ENCODE measurements at regions not wholly inside any gene's neighbourhood (a gene's known extent, or its start where the extent isn't known, plus 50 kb on each side); places are given as distances from the start of the nearest gene placed in this dataset.
A peak's percentile ranks its signal among the peaks of the same experiment; 100 is the strongest.

DNA sequence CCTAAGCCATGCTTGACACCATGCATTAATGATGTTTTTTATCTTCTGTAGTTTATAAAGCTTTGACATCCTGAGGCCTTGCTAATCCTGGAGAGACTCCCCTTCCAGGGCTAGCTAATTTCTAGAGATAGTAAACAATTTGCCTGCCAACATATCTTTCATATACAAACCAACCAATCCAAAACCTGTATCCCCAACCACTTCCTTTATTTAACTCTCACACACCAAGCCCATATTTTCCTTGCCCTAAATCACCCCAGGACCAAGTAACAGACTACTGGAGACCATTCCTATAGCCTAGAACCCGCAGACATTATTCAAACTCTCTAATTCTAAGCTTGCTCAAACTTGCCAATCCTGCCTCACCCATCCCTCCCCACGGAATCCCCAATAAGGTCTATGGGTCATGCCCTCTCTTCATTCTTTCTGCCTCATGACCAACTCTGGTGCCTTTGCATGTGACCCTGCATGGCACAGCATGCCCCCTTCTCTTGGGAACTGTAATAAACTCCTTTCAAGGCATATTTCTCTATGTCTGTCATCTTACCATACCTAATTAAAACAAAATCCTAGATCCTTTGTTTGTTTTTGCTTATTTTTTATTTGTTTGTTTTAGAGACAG is 116.6 kb upstream of the CACUL1 start:
- Histone ChIP-seq H3K9me3 (ENCODE audit: control insufficient read depth in 4 of 4, low read length in 3 of 4) (no peaks in the 10 kb centered on the region), H3K36me3 (ENCODE audit: control insufficient read depth in 4 of 4, insufficient read depth in 3 of 4, low read depth in 1 of 4, low read length in 3 of 4) (no peaks in the 10 kb centered on the region), H3K27me3 (ENCODE audit: control insufficient read depth in 4 of 4, insufficient read depth in 4 of 4, low read length in 3 of 4) (no peaks in the 10 kb centered on the region), H3K9ac (ENCODE audit: low read depth in 1 of 2, low read length in 2 of 2) (no peak overlapping the region), H3K4me1 (ENCODE audit: control insufficient read depth in 4 of 4, insufficient read depth in 4 of 4, low read length in 3 of 4) (peaks cover 0 to 10% (median 6%) of the 10 kb centered on the region in 4 donors), H3K4me3 (ENCODE audit: low read depth in 1 of 3, low read length in 3 of 3) (no peak overlapping the region), H3K27ac (ENCODE audit: low read depth in 1 of 2, low read length in 2 of 2) (peak overlapping the region in 1 of 2 donors; percentile 56)
- no peak for DNase-seq (ENCODE audit: low spot score)
- 86% methylated on average over 2 of the region's 2 CpGs for WGBS
- peak in 1 of 2 donors; percentile 1 for TF ChIP-seq RXRA (IDR thresholded peaks at IDR 0.05)
- TF ChIP-seq NR2F2 (IDR thresholded peaks at IDR 0.05) = no peak
- TF ChIP-seq GABPA (IDR thresholded peaks at IDR 0.05 in 1 of 2, conservative IDR thresholded peaks at IDR 0.05 in 1 of 2) = peak in 1 of 2 donors; percentile 4

DNA sequence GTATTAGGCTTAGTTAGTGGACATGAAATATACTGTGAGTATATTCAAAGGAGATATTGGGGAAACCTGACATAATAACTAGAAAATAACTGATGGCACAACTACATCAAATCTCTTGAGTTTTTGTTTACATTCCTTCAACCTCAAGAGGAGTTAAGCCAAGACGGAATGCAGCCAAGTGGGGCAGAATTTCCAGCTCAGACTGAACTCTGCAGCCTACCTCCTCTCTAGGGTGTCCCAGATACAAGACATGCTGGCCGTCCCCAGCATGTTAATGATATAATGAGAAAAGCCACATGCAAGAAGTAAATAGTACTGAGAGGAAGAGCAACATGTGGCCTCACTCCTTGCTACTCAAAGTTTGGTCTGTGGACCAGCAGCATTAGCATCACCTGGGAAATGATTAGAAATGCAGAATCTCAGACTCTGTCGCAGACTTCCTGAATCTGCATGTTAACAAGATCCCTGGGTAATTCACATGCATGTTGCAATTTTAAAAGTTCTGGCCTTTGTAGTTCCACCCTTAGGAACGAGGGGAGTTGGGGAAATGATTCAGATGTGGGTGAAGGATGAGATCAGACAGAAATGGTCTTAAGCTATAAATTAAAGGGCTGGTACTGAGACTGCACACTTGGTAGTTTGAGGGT is 118.4 kb upstream of the CACUL1 start:
- Histone ChIP-seq H3K27ac (ENCODE audit: low read depth in 1 of 2, low read length in 2 of 2) (no peak overlapping the region), H3K9ac (ENCODE audit: low read depth in 1 of 2, low read length in 2 of 2) (no peak overlapping the region), H3K4me1 (ENCODE audit: control insufficient read depth in 4 of 4, insufficient read depth in 4 of 4, low read length in 3 of 4) (peaks cover 0 to 10% (median 6%) of the 10 kb centered on the region in 4 donors), H3K4me3 (ENCODE audit: low read depth in 1 of 3, low read length in 3 of 3) (no peak overlapping the region), H3K36me3 (ENCODE audit: control insufficient read depth in 4 of 4, insufficient read depth in 3 of 4, low read depth in 1 of 4, low read length in 3 of 4) (no peaks in the 10 kb centered on the region), H3K27me3 (ENCODE audit: control insufficient read depth in 4 of 4, insufficient read depth in 4 of 4, low read length in 3 of 4) (no peaks in the 10 kb centered on the region), H3K9me3 (ENCODE audit: control insufficient read depth in 4 of 4, low read length in 3 of 4) (no peaks in the 10 kb centered on the region)
- no peak for TF ChIP-seq RAD21 (IDR thresholded peaks at IDR 0.05)
- TF ChIP-seq RXRA (IDR thresholded peaks at IDR 0.05) = no peak
- no peak for TF ChIP-seq GABPA (IDR thresholded peaks at IDR 0.05 in 1 of 2, conservative IDR thresholded peaks at IDR 0.05 in 1 of 2)
- TF ChIP-seq, protein P1, sequence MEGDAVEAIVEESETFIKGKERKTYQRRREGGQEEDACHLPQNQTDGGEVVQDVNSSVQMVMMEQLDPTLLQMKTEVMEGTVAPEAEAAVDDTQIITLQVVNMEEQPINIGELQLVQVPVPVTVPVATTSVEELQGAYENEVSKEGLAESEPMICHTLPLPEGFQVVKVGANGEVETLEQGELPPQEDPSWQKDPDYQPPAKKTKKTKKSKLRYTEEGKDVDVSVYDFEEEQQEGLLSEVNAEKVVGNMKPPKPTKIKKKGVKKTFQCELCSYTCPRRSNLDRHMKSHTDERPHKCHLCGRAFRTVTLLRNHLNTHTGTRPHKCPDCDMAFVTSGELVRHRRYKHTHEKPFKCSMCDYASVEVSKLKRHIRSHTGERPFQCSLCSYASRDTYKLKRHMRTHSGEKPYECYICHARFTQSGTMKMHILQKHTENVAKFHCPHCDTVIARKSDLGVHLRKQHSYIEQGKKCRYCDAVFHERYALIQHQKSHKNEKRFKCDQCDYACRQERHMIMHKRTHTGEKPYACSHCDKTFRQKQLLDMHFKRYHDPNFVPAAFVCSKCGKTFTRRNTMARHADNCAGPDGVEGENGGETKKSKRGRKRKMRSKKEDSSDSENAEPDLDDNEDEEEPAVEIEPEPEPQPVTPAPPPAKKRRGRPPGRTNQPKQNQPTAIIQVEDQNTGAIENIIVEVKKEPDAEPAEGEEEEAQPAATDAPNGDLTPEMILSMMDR (IDR thresholded peaks at IDR 0.05; ENCODE audit: low read depth, low read length, missing input control) = no peak
- no peak for TF ChIP-seq HNF4A (conservative IDR thresholded peaks at IDR 0.05)
- TF ChIP-seq TAF1 (conservative IDR thresholded peaks at IDR 0.05) = no peak
- TF ChIP-seq, protein P2, sequence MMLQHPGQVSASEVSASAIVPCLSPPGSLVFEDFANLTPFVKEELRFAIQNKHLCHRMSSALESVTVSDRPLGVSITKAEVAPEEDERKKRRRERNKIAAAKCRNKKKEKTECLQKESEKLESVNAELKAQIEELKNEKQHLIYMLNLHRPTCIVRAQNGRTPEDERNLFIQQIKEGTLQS (IDR thresholded peaks at IDR 0.05) = no peak
- no peak for TF ChIP-seq HNF4G (IDR thresholded peaks at IDR 0.05)
- TF ChIP-seq, protein P3, sequence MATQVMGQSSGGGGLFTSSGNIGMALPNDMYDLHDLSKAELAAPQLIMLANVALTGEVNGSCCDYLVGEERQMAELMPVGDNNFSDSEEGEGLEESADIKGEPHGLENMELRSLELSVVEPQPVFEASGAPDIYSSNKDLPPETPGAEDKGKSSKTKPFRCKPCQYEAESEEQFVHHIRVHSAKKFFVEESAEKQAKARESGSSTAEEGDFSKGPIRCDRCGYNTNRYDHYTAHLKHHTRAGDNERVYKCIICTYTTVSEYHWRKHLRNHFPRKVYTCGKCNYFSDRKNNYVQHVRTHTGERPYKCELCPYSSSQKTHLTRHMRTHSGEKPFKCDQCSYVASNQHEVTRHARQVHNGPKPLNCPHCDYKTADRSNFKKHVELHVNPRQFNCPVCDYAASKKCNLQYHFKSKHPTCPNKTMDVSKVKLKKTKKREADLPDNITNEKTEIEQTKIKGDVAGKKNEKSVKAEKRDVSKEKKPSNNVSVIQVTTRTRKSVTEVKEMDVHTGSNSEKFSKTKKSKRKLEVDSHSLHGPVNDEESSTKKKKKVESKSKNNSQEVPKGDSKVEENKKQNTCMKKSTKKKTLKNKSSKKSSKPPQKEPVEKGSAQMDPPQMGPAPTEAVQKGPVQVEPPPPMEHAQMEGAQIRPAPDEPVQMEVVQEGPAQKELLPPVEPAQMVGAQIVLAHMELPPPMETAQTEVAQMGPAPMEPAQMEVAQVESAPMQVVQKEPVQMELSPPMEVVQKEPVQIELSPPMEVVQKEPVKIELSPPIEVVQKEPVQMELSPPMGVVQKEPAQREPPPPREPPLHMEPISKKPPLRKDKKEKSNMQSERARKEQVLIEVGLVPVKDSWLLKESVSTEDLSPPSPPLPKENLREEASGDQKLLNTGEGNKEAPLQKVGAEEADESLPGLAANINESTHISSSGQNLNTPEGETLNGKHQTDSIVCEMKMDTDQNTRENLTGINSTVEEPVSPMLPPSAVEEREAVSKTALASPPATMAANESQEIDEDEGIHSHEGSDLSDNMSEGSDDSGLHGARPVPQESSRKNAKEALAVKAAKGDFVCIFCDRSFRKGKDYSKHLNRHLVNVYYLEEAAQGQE (IDR thresholded peaks at IDR 0.05) = no peak
- TF ChIP-seq JUND (IDR thresholded peaks at IDR 0.05) = no peak
- TF ChIP-seq, protein P4, sequence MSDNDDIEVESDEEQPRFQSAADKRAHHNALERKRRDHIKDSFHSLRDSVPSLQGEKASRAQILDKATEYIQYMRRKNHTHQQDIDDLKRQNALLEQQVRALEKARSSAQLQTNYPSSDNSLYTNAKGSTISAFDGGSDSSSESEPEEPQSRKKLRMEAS (IDR thresholded peaks at IDR 0.05) = no peak
- TF ChIP-seq SP1 (IDR thresholded peaks at IDR 0.05) = no peak
- TF ChIP-seq NR2F2 (IDR thresholded peaks at IDR 0.05) = no peak
- TF ChIP-seq, protein P5, sequence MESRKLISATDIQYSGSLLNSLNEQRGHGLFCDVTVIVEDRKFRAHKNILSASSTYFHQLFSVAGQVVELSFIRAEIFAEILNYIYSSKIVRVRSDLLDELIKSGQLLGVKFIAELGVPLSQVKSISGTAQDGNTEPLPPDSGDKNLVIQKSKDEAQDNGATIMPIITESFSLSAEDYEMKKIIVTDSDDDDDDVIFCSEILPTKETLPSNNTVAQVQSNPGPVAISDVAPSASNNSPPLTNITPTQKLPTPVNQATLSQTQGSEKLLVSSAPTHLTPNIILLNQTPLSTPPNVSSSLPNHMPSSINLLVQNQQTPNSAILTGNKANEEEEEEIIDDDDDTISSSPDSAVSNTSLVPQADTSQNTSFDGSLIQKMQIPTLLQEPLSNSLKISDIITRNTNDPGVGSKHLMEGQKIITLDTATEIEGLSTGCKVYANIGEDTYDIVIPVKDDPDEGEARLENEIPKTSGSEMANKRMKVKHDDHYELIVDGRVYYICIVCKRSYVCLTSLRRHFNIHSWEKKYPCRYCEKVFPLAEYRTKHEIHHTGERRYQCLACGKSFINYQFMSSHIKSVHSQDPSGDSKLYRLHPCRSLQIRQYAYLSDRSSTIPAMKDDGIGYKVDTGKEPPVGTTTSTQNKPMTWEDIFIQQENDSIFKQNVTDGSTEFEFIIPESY (IDR thresholded peaks at IDR 0.05) = no peak
- no peak for TF ChIP-seq YY1 (IDR thresholded peaks at IDR 0.05)
- TF ChIP-seq EGR1 (IDR thresholded peaks at IDR 0.05; ENCODE audit: low read depth in 2 of 2) = no peak
- no peak for DNase-seq (ENCODE audit: low spot score)
- 57% methylated on average over 4 of the region's 4 CpGs for WGBS
